ENCODE measurements at regions not wholly inside any gene's neighbourhood (a gene's known extent, or its start where the extent isn't known, plus 50 kb on each side); places are given as distances from the start of the nearest gene placed in this dataset.
"Not testable (repeated sequence)": the region's sequence is repeated elsewhere in the genome, so short reads cannot be mapped to it uniquely, and the experiment has no call there.

DNA sequence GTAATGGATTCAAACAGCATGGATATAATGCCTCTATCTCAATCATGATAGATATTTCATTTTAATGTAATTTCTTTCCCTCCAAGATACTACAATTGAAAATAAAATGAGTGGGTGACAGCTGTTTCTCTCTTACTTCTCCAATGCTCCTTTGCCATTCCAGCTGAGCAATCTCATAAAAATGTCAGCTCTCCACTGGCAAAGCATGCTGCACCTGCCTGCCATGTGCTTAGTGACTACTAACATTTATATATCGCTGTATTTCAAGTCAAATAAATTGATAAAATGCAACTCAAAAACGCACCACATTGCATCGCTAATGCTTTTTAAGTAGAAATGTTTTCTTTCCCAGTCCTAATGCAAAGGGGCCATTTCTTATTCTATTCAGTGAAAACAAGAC lies 1093.9 kb downstream of the CBLN2 start:
- no peak for DNase-seq

DNA sequence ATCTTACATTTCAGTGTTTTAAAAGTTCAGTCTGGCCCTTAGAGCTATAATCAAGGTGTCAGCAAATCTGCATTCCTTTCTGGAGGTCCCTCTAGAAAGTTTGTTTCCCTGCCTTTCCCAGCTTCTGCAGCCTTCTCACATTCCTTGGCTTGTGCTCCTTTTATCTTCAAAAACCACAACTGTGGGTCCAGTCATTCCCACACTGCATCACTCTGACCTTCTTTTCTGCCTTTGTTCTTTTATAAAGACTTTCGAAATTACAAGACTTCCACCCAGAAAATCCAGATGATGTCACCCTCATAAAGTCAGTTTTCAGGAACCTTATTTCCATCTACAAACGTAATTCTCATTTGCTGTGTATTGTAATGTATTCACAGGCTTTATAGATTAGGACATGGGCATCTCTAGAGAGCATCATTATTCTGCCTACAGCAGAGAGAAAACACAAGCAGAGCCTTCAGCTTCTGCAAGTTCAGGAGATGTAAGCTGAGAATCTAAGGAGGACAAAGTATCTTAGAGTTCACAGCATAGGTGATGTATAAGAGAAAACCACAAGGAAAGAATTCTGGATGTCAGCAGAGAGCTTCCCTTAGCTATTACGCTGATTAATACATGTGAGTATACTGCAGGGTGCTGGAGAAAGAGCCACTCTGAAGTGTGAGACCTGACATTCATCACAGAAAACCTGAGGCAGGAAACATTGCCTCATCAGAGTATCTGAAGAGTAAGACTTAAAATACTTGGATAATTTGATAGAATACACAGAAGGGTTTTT lies 1100.2 kb downstream of the CBLN2 start:
- no peak for DNase-seq

DNA sequence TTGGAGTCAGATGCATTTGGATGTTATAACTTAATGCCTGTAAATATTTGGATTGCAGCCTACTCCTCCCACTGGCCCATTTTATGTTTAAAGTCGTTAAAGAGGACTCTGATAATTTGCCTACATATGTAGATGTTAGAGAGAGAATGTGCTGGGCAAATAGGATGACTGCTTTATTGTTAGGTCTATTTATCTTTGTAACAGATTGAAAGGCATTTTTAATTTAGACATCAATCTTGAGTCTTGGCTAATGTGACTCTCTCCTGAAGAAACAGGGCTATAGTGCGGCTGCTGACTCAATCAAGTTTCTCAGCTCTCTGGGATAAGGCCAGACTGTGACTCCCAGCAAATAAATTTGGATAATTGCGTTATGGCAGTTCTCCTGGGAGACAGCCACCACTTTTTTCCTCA lies 1101.4 kb downstream of the CBLN2 start:
- no peak for DNase-seq

DNA sequence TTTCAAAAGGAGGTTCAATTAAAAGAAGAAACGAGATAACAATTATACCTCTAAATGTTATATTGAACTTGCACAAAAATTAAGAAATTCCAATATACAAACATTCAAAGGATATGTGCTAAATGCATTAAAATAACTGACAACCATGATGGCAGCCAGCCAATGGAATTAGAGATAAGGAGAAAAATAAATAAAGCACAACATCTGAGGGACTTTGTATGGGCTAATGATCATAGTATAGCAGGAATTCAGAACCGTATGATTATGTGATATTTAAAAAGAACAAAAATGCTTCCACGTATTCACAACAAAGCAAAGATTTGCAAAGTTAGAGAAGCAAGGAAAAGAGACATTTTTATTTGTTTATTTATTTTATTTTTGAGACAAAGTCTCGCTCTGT lies 1103.0 kb downstream of the CBLN2 start:
- no peak for DNase-seq

DNA sequence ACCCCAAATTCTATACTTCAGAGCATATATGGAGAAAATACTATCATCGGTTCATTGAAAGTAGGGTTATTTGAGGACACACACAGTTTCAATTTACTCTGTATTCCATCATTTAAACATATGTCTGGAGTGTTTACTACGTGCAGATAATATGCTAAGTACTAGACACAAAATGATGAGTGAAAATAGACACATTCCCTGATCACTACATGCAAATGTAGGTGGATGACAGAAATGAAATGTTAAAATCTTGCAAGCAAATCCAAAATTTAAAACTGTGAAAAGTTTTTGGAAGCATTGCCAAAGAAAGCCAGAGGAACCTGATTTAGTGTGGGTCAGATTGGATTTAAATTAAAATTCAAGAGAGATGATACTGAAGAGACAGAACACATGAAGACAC lies 1106.6 kb downstream of the CBLN2 start:
- no peak for DNase-seq

DNA sequence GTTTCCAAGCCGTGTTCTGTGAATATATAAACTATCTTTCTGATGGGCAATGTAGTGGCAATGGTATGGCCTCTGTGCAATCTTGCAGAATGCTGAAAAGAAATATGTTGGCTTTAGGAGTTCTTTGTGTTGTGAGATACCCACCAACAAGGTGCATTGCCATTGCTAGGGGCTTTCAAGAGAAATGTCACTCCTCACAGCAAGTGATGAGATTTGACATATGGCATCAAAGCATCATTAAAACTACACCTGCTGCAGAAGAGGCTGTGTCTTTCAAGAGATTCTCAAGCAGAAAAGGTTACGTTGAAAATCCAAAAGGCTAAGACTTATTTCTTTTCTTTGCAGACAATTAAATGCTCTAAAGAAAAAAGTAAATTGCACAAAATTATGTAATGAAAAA lies 1110.8 kb downstream of the CBLN2 start:
- DNase-seq, result no peak

DNA sequence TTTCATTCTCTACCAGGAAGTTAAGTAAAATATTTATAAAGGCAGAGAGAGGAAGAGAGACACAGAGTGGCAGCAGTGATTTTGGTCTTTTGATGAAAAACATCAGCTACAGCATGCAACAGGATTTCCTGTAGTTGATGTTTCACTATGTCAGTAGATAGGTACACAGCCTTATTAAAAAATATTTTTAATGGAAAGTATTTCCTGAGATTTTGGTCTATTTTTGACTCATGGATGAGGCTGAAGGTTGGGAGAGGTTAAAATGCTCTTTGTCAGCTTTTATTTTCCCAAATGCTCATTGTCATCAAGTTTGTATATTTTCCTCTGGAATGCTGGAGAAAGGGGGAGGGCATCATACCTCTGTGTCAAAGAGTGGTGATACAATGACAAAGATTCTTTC lies 1112.5 kb downstream of the CBLN2 start:
- DNase-seq, result no peak

DNA sequence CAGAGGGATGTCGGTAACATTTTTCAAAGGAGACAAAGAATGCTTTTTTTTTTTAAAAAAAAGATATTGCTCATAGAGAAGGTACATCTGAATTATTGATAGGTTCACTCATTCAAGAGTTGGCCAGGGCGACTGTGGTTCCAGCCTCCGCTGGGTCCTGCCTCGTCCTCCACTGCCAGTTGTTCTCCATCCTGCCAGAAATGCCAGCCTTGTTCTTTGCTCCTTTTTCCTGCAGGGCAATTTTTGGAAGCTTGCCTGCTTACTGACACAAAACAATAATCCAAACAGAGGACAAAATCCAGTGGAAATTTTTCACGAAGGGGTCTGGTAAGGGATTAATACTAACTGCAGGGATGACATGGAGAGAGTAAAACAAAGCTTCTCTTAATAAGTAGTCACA lies 1113.0 kb downstream of the CBLN2 start:
- no peak for DNase-seq

DNA sequence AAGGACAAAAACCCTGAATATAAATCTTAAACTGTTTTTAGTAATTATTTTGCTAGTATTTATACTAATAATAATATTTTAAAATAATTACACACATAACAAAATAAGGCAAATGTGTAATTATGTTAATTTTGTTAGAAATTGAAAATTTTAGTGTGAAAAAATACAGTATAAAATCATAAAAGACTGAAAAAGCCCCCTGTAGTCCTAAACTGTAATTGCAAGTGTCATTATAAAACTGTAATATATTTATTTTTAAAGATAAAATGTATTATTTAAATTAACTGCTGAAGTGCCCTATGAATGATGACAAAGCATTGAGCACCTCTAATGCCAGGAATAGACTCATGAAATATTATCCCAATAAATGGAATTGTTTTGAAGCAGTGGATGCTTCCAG lies 1117.7 kb downstream of the CBLN2 start:
- no peak for DNase-seq

DNA sequence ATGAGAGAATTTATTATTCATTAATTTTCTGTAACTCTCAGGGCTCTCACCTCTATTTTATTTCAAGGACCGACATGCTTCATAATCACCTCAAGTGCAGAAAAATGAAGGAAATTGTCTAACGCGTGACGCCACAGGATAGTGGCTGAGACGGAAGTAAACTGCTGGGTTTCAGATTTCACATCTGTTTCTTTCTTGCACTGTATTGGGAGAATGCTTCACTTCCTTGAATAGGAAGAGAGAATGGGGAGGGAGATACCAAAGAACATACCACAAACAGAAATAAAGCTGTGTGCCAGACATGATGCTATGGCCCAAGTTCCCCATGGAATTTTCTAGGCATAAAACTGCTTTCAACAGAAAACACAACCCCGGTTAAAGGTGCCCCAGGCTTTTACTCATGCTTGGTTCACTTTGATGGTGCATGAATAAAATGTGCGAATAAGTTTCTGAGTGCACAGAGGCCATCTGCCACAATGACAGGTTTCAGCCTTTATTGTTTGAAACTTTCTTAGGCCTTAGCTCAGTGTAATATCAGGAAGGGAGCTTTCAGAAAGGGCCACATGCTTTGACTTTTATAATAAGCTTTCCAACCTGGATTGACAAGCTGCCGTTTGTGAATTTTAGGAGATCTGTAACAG lies 1116.4 kb downstream of the SOCS6 start:
- DNase-seq, result no peak

DNA sequence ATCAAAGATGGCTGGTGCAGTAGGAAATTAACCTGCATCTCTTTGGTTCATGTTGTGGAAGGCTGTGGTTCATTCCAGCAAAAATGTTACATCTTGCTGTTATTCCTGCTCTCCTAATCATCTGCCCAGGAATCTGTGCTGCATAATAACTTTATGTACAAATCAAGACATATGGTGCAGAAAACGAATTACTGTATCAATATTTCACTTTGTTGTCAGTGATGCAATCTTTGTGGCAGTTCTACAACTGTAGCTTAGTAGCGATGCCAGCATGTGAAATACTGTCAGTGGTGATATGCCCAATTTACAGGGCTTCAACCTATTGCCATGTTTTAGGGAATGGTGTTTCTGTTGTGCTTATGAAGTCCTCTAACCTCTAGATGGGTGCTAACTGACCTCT lies 1114.7 kb downstream of the SOCS6 start:
- no peak for DNase-seq

DNA sequence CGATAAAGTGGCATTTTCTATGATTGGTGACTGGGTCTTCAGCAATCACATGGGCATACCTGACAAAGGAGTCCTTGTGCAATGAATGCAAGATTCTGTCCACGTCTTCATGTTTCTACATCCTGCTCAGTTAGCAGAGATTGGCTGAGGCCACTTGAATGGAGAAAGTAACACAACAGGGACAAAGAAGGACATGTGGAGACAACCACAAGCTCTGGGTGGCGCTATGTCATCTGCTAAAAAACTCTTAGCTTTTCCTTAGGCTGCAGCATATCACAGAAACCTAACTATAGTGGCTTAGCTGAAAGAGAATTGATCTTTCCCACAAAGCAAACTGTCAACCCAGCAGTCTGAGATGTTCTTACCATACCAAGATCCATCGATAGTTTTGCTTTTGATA lies 1109.7 kb downstream of the SOCS6 start:
- DNase-seq, result no peak

DNA sequence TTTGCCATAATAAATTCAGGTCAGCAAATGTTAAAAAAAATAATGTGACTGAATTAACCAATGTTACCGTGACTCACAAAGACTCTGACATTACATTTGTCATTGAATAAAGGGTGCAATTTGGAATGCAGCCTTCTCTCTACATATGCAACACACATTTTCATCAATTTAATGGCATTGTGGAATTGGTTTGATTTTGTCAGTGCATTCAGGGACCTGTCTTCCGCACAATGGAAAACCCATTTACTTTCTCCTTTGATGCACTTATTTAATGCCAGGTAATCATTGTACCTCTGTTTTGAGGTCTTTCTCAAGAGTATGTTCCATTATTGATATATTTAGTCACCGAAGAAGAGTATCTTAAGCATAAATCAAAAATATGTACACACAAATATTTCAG lies 1099.3 kb downstream of the SOCS6 start:
- DNase-seq, result no peak

DNA sequence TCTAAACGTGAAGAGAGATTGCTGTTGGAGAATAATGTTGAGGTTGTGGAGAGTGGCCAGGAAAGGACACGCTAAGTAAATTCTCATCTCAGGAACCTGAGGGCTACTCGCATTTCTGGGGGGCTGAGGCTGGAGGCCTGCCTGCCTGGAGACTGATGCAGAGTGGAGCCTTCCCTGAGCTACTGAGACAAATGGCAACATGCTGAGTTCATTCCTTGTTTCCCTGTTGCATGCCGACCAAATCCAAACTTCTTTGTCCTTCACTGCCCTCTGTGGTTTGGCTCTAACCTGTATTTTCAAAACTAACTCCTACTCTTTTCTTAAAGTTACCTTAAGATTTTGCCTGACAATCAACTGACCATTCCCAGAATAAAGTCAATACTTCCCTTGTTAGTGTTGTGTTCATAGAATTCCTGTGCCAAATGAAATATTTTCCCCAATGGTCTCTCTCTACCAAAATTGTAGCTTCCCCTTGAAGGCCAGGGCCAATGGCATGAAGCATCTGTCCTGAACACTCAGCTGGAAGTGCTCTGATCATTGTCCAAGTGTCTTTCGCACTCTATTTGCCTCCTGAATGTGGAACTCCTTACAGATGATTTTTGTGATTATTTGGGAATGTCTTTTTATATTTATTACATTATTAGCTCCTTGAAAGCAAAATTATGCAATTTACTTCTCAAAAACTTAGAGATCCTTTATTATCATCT lies 1085.6 kb downstream of the SOCS6 start:
- DNase-seq, result no peak

DNA sequence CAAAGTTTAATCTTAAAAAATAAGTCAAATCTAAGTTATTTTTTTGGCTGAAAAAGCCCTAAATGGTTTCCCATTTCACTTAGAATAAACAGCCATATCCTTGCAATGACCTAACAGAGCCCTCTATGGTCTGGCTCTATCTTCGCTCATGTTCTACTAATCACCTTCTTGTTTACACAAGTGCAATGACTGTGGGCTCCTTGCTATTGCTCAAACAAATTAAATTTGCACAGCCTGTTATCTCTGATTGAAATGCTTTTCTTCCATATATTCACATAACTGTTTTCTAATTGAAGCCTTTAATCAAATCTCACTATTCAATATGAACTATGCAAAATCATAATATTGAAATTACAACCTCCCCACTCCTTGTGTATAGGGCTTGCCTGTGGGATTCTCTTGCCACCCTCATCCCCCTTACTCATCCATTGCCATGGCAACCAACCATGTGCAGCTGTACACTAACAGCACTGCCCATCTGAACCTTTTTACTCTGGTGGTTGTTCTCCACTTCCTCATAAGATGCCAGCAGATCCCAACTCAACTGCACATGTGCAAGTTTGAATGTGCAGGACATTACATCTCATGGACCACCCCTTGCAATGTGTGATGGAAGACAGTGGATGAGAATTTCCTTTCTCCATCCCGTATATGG lies 1083.2 kb downstream of the SOCS6 start:
- DNase-seq, result no peak

DNA sequence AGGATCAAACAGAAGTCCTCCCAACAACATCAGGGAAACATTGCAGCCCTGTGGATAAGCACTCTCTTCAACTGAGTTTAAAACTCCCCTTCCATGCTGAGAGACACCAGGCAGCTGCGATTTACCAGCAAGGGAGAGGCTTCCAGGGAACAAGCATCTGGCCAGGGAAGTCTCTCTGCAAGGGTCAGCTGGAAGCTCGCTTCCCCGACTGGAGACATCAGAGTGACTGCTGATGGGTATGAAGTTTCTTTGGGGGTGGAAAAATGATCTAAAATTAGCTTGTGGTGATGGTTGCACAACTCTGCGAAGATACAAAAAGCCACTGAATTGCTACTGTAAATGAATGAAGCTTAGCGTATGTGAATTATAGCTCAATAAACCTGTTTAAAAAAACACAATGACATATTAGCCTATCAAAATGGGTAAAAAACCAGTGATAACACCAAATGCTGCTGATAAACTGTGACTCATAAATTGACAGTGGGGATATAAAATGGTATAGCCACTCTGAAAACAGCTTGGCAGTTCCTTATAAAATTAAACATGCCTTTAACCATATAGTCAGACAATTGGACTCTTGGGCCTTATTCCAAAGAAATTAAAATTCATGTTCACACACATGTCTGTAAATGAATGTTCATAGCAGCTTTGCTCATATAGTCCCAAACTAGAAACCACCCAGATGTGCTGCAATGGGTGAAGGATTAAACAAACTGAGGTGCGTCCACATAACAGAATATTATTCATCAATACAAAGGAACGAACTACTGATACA lies 1082.0 kb downstream of the SOCS6 start:
- no peak for DNase-seq

DNA sequence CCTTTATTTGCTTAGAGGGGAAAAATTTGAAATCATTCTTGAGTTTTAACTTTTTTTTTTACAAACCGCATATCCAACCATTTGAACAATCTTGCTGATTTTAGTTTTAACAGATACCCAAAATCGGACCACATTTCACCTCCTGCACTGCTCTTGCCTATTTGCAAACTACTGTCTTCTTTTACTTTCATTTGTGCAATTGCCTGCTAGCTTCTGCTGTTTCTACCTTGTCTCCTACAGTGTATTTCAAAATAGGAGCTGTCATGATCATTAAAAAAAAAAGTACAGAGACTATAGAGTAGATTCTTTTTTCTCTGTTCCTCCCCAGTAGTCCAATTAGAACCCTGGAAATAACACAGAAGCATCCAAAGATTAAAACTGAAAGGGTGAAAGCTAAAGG lies 1081.2 kb downstream of the SOCS6 start:
- no peak for DNase-seq

DNA sequence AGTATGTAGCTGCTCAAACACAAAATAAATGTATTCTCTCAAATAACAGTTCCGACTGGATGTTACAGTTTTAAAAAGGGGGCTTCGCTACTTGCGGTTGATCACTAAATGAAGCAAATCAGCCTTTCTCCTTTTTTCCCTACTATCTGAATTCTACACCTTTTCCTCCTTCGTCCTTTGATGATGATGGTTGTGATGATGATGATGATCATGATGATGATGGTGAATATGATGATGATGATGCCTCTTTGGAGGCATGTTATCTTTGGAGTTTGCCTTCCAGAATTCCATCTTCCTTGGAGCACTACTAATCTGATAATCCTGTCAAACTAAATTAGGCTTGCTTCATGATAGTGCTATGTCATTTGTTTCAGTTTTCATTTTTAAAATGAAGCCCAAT lies 1073.3 kb downstream of the SOCS6 start:
- no peak for DNase-seq

DNA sequence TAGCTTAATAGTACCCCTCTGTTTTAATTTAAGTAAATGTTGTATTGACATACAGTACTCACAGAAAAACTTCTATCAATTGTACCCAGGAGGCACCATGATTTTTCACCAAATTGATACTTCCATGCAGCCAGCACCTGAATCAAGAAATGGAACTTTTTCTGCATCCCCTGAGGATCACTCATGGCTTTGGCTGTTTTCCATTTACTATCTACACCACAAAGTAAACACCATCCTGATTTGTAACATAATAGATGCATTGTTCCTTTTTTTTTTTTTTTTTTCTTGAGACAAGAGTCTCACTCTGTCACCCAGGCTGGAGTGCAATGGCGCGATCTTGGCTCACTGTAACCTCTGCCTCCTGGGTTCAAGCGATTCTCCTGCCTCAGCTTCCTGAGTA lies 1066.8 kb downstream of the SOCS6 start:
- DNase-seq, result not testable (repeated sequence)

DNA sequence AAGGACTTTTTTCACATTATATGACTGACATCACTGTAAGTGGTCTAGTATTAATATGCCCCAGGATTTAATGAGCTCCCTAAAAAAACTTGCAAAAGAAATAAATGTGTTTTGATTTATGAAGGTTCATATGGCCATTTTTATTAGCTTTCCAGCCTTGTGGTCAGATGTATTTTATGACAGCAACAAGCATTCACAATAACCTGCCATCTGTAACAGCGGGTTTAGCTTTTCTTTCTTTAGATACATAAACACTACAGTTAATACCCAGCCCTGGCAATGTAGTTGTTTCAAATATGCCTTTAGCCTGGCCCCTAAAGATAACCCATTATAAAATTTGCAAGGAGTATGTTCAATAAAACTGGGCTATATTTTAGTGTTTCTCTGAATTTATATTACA lies 1063.8 kb downstream of the SOCS6 start:
- no peak for DNase-seq

DNA sequence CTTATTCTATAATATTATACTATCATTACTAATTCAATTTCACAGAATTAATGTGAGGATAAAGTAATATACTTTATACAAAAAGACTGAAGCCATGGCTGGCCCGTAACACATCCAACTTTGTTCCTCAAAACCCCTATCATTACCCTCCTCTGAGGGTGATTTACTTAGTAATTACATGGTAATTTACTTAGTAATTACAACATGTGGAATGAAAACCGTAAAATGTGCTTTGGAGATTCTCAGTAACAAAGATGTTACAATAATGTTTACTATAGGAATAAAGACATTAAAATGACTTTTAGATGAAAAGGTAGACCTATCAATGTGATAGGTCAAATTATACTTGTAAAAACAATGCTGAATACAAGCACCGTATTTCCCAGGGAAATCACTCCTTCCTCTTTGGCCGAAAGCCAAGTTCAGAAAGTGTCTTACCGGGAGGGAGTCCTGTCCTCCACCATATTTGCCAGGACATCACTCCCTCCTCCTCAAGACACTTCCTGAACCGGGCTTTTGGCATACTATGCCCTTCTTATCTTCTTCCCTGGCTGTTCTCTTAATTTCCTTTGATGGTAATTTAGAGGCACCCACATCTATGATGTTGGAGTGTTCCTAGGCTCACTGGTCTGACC lies 1047.8 kb downstream of the SOCS6 start:
- no peak for DNase-seq

DNA sequence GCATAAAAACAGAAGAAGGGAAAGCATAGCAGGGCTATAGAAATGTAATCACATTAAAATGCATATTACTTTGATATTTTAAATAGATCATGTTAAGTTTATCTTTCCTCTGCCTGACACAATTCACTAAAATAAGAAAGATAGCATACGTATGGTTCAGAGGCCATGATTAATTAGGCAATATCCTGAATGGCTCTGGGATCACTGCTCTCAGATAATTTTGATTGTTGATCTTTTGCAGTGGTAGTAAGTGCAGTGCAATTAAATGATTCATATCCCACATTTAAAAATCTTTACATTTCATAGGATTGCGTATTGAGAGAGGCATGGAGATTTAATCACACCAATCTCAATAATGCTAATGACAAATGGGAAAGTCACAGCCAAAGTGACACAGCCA lies 1040.7 kb downstream of the SOCS6 start:
- no peak for DNase-seq
